Mucosa of rectum (tissue), 2 donors: ENCODE measurements at regions not wholly inside any gene's neighbourhood (a gene's known extent, or its start where the extent isn't known, plus 50 kb on each side); places are given as distances from the start of the nearest gene placed in this dataset.
"Not testable (repeated sequence)": the region's sequence is repeated elsewhere in the genome, so short reads cannot be mapped to it uniquely, and the experiment has no call there.

Source experiments
- H3K27ac ChIP-seq, 2 donors: one replicate each; pipeline ENCODE4 v1.7.0; 2013; ENCODE audit warnings: inconsistent platforms in 2 of 2, low read depth in 2 of 2, low read length in 2 of 2
- H3K27me3 ChIP-seq, 2 donors: one replicate each; pipeline ENCODE4 v1.7.0; 2013; ENCODE audit warnings: low read length in 2 of 2; ENCODE audit not compliant: control insufficient read depth in 2 of 2, insufficient read depth in 2 of 2
- H3K36me3 ChIP-seq, 2 donors: one replicate each; pipeline ENCODE4 v1.7.0; 2013; ENCODE audit warnings: low read length in 2 of 2; ENCODE audit not compliant: control insufficient read depth in 2 of 2, insufficient read depth in 2 of 2
- H3K4me1 ChIP-seq, 2 donors: one replicate each; pipeline ENCODE4 v1.7.0; 2013; ENCODE audit warnings: low read length in 2 of 2, mild to moderate bottlenecking in 1 of 2; ENCODE audit not compliant: control insufficient read depth in 2 of 2, insufficient read depth in 2 of 2
- H3K4me3 ChIP-seq, 2 donors: one replicate each; pipeline ENCODE4 v1.7.0; 2013; ENCODE audit warnings: low read length in 2 of 2
- H3K9ac ChIP-seq, 2 donors: one replicate each; pipeline ENCODE4 v1.7.0; 2013; ENCODE audit warnings: low read length in 2 of 2, low read depth in 1 of 2, mild to moderate bottlenecking in 1 of 2
- H3K9me3 ChIP-seq, 2 donors: one replicate each; pipeline ENCODE4 v1.7.0; 2013; ENCODE audit warnings: low read length in 2 of 2; ENCODE audit not compliant: control insufficient read depth in 2 of 2
- donor health status: healthy.
- donor health status: Normal muscosa, but diverticular disease.

DNA sequence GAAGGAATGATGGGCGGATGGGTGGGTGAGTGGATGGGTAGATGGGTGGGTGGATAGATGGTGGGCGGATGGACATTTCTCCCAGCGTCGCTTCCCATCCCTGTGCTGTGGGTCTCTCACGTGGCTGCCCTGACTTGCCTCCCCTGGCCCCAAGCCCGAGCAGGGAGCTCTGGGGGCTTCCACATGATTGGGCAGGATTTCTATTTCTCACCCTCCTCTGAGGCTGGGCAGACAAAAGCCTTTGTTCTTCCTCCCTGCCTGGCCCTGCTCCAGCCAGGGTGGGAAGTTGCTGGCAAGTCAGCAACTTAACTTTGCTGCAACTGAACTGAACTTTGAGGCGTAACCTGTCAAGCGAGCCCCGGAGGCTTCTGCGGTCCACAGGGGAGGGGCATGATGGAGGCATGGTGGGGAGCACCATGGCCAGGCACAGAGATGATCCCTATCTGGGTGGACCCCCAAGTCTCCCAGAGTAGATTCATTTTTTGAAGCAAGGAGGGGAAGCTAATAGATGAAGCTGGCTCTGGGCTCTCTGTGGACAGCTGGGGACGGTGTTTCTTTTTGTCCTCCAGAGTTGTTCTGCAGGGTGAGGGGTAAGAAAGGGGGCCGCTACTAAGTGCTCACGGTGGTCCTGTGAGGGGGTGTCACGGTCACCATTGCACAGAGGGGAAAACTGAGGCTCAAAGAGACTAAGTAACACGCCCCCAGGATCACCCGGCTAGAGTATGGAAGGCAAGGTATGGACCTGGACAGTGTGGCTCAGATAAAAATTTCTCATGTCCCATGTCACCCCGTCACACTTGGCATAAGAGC is 140.1 kb downstream of the CEBPB start:
- no peaks in the 10 kb centered on the region for H3K27me3 ChIP-seq
- H3K27ac ChIP-seq = no peak overlapping the region
- no peak overlapping the region for H3K4me3 ChIP-seq
- H3K4me1 ChIP-seq = peaks cover 3 to 12% of the 10 kb centered on the region in 2 donors
- H3K9ac ChIP-seq = no peak overlapping the region
- no peaks in the 10 kb centered on the region for H3K9me3 ChIP-seq
- no peaks in the 10 kb centered on the region for H3K36me3 ChIP-seq

DNA sequence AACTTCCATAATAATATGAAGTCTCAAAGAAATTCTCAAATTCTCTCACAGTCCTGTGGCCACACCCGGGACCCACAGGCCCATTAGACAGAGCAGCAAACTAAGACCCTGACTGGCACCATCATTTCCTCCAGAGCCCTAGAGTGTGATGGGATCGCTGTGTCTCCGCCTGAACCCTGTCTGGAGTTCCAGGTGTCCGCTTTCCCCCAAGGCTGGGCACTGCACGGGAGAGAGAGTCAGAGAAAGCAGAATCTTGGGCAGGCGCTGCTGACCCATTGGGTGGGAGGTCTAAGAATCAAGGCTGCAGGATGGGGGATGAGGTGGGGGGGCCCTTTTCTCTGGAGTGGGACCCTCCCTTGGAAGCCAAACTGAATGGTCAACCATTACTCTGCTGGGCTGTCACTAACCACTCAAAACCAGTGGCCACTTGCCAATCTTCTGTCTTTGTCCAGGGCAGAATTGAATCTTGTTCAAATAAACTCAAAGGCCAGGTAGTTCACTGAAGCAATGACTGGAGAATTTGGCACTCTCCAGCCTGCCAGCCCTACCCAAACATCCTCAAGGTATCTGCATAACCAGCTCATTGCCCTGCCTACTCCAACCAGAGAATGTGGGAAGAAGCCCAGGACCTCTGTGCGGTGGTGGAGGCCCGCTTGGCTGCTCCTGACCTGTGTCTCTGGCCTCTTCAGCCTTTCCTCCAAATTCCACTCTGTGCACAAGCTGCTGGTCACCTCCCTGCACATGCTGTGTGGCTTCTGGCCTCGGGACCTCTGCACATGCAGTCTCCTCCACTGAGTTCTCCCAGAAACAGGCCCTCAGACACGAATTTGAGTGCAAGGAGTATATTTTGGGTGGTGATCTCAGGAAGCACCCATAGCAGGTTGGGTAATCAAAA is 141.1 kb downstream of the CEBPB start:
- Histone ChIP-seq H3K4me1 (peaks cover 3 to 12% of the 10 kb centered on the region in 2 donors), H3K27ac (no peak overlapping the region), H3K27me3 (no peaks in the 10 kb centered on the region), H3K9ac (no peak overlapping the region), H3K36me3 (no peaks in the 10 kb centered on the region), H3K9me3 (no peaks in the 10 kb centered on the region), H3K4me3 (no peak overlapping the region)

GRCh38 chr20:50332491-50332980 is 141.9 kb downstream of the CEBPB start:
- H3K9ac ChIP-seq = no peak overlapping the region
- peaks cover 3 to 12% of the 10 kb centered on the region in 2 donors for H3K4me1 ChIP-seq
- no peaks in the 10 kb centered on the region for H3K27me3 ChIP-seq
- no peaks in the 10 kb centered on the region for H3K9me3 ChIP-seq
- H3K36me3 ChIP-seq = no peaks in the 10 kb centered on the region
- no peak overlapping the region for H3K27ac ChIP-seq
- no peak overlapping the region for H3K4me3 ChIP-seq

GRCh38 chr20:50333131-50333670 is 142.6 kb downstream of the CEBPB start:
- H3K9ac ChIP-seq = no peak overlapping the region
- H3K36me3 ChIP-seq = no peaks in the 10 kb centered on the region
- no peaks in the 10 kb centered on the region for H3K9me3 ChIP-seq
- H3K27ac ChIP-seq = no peak overlapping the region
- peaks cover 3 to 12% of the 10 kb centered on the region in 2 donors for H3K4me1 ChIP-seq
- H3K27me3 ChIP-seq = no peaks in the 10 kb centered on the region
- H3K4me3 ChIP-seq = no peak overlapping the region

GRCh38 chr20:50333812-50334211 is 143.2 kb downstream of the CEBPB start:
- peaks cover 3 to 12% of the 10 kb centered on the region in 2 donors for H3K4me1 ChIP-seq
- no peak overlapping the region for H3K9ac ChIP-seq
- no peaks in the 10 kb centered on the region for H3K9me3 ChIP-seq
- H3K27me3 ChIP-seq = no peaks in the 10 kb centered on the region
- H3K27ac ChIP-seq = no peak overlapping the region
- no peak overlapping the region for H3K4me3 ChIP-seq
- H3K36me3 ChIP-seq = no peaks in the 10 kb centered on the region

- H3K9ac ChIP-seq, H3K27me3 ChIP-seq, H3K27ac ChIP-seq, H3K36me3 ChIP-seq, H3K9me3 ChIP-seq, H3K4me3 ChIP-seq: not testable (repeated sequence)
- H3K4me1 ChIP-seq = peaks cover 5 to 15% of the 10 kb centered on the region in 2 donors
Measured at GRCh38 chr20:50334512-50334911, 143.9 kb downstream of the CEBPB start.

DNA sequence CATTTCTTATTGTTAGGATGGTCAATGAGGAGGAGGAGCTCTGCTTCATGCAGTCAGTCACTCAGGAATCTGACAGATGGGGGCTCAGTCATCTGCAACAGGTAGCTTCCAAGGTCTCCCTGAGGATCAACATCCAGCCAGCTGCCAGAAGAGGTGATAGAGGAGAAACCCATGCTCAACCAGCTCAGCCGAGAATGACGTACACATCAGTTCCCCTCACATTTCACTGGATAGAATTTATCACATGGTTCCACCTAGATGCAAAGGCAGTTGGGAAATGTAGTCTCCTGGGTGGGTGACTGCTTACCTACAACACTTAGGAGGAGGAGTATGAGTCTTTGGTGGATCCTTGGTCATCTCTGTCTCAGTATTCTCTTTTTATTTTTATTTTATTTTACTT is 144.5 kb downstream of the CEBPB start:
- no peak overlapping the region for H3K9ac ChIP-seq
- peaks cover 6 to 16% of the 10 kb centered on the region in 2 donors for H3K4me1 ChIP-seq

DNA sequence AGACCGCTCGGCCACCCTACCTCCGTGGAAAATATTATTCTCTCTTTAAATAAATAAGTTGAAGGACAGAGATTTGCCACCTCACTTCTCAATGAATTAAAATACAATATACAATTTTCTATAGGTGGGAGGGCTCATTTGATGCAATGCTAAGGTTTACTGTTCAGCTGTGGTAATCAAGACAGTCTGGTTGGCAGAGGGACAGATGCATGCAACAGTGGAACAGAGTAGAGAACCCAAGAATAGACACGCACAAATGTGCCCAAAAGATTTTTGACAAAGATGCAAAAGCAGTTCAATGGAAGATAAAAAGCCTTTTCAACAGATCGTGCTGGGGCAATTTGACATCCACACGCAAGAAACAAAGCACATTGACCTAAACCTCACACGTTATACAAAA is 145.2 kb downstream of the CEBPB start:
- Histone ChIP-seq H3K4me3 (no peak overlapping the region), H3K4me1 (peaks cover 6 to 16% of the 10 kb centered on the region in 2 donors), H3K36me3 (no peaks in the 10 kb centered on the region)

More for the DNA sequence above, 144.5 kb downstream of the CEBPB start:
- H3K36me3 ChIP-seq = no peaks in the 10 kb centered on the region
- H3K27me3 ChIP-seq = no peaks in the 10 kb centered on the region
- H3K4me3 ChIP-seq = no peak overlapping the region
- no peak overlapping the region for H3K27ac ChIP-seq
- no peaks in the 10 kb centered on the region for H3K9me3 ChIP-seq

GRCh38 chr20:50336661-50337060 is 146.0 kb downstream of the CEBPB start:
- Histone ChIP-seq H3K9ac (no peak overlapping the region), H3K27ac (no peak overlapping the region), H3K9me3 (no peaks in the 10 kb centered on the region), H3K4me1 (peaks cover 6 to 16% of the 10 kb centered on the region in 2 donors), H3K27me3 (no peaks in the 10 kb centered on the region), H3K36me3 (no peaks in the 10 kb centered on the region), H3K4me3 (no peak overlapping the region)

More for the DNA sequence above, 145.2 kb downstream of the CEBPB start:
- H3K27ac ChIP-seq = no peak overlapping the region
- H3K27me3 ChIP-seq = no peaks in the 10 kb centered on the region
- no peaks in the 10 kb centered on the region for H3K9me3 ChIP-seq
- H3K9ac ChIP-seq = no peak overlapping the region
